HL-60 (cell line): ENCODE measurements at regions not wholly inside any gene's neighbourhood (a gene's known extent, or its start where the extent isn't known, plus 50 kb on each side); places are given as distances from the start of the nearest gene placed in this dataset.

Experiments used
- CTCF ChIP-seq: IDR thresholded peaks from one replicate; pipeline ENCODE4 v1.5.1; 2011; ENCODE audit warnings: low read length, control low read depth, inconsistent platforms; ENCODE audit not compliant: insufficient read depth
- GABPA ChIP-seq: IDR thresholded peaks from 2 replicates; pipeline ENCODE4 v1.6.1; 2012; ENCODE audit warnings: low read depth
- POLR2AphosphoS5 ChIP-seq: IDR thresholded peaks from 2 replicates; pipeline ENCODE4 v1.6.1; 2012; ENCODE audit warnings: low read depth
- REST ChIP-seq: IDR thresholded peaks from 2 replicates; pipeline ENCODE4 v1.6.1; 2012; ENCODE audit warnings: low read depth; ENCODE audit not compliant: insufficient replicate concordance

GRCh38 chr20:43833511-43834395 is 80.9 kb upstream of the TOX2 start:
- TF ChIP-seq POLR2AphosphoS5, result no peak
- no peak for TF ChIP-seq CTCF
- no peak for TF ChIP-seq GABPA
- TF ChIP-seq REST, result no peak
